HG02852 (cell line): ENCODE measurements at regions not wholly inside any gene's neighbourhood (a gene's known extent, or its start where the extent isn't known, plus 50 kb on each side); places are given as distances from the start of the nearest gene placed in this dataset.

Source experiments
- ATAC-seq: cut with Tn5 transposase; IDR thresholded peaks from one replicate; pipeline ENCODE4 v1.9.1; 2021; ENCODE audit warnings: mild to moderate bottlenecking, moderate library complexity; ENCODE audit not compliant: unreplicated experiment

GRCh38 chr13:108156749-108157148 is 58.6 kb downstream of the LIG4 start:
- ATAC-seq = no peak

GRCh38 chr13:108155185-108156106 is 59.9 kb downstream of the LIG4 start:
- peak; percentile 72 for ATAC-seq

- ATAC-seq = no peak
Measured at GRCh38 chr13:108154421-108154858, 60.9 kb downstream of the LIG4 start.

GRCh38 chr13:108146642-108147041 is 68.7 kb downstream of the LIG4 start:
- ATAC-seq = no peak

GRCh38 chr13:108142702-108143436 is 72.5 kb downstream of the LIG4 start:
- ATAC-seq = no peak

GRCh38 chr13:108137176-108137575 is 78.2 kb downstream of the LIG4 start:
- ATAC-seq = no peak

GRCh38 chr13:108127406-108127805 is 87.9 kb downstream of the LIG4 start:
- ATAC-seq = no peak

GRCh38 chr13:108126056-108126455 is 89.3 kb downstream of the LIG4 start:
- no peak for ATAC-seq

- ATAC-seq = no peak
Measured at GRCh38 chr13:108121406-108121805, 93.9 kb downstream of the LIG4 start.

GRCh38 chr13:108120856-108121255 is 94.5 kb downstream of the LIG4 start:
- ATAC-seq = no peak

- ATAC-seq = no peak
Measured at GRCh38 chr13:108120302-108120701, 95.0 kb downstream of the LIG4 start.

GRCh38 chr13:108115738-108116137 is 99.6 kb downstream of the LIG4 start:
- ATAC-seq = peak; percentile 51

- ATAC-seq = no peak
Measured at GRCh38 chr13:108113407-108113806, 101.9 kb downstream of the LIG4 start.

GRCh38 chr13:108104736-108105135 is 110.6 kb downstream of the LIG4 start:
- ATAC-seq = no peak

GRCh38 chr13:108102771-108103170 is 112.6 kb downstream of the LIG4 start:
- no peak for ATAC-seq

- ATAC-seq = no peak
Measured at GRCh38 chr13:108096301-108096915, 118.9 kb downstream of the LIG4 start.

GRCh38 chr13:108095036-108095435 is 120.3 kb downstream of the LIG4 start:
- ATAC-seq = no peak

GRCh38 chr13:108093616-108094015 is 121.7 kb downstream of the LIG4 start:
- ATAC-seq = no peak

- no peak for ATAC-seq
Measured at GRCh38 chr13:108087810-108088209, 127.5 kb downstream of the LIG4 start.

- no peak for ATAC-seq
Measured at GRCh38 chr13:108086678-108087077, 128.7 kb downstream of the LIG4 start.

GRCh38 chr13:108084840-108085239 is 130.5 kb downstream of the LIG4 start:
- no peak for ATAC-seq
